Astrocyte (in vitro differentiated cells and primary cell): ENCODE measurements at regions not wholly inside any gene's neighbourhood (a gene's known extent, or its start where the extent isn't known, plus 50 kb on each side); places are given as distances from the start of the nearest gene placed in this dataset.

Experiments
- EZH2 ChIP-seq: IDR thresholded peaks from 2 replicates; pipeline ENCODE4 v1.6.1; 2012; ENCODE audit warnings: mild to moderate bottlenecking, low read length, inconsistent platforms; ENCODE audit not compliant: insufficient read depth
- TF ChIP-seq, protein P1 (sequence below): IDR thresholded peaks from 2 replicates; pipeline ENCODE4 v1.5.1; 2011; ENCODE audit warnings: low read depth, mild to moderate bottlenecking, inconsistent platforms, low read length, moderate library complexity; ENCODE audit not compliant: insufficient read depth

DNA sequence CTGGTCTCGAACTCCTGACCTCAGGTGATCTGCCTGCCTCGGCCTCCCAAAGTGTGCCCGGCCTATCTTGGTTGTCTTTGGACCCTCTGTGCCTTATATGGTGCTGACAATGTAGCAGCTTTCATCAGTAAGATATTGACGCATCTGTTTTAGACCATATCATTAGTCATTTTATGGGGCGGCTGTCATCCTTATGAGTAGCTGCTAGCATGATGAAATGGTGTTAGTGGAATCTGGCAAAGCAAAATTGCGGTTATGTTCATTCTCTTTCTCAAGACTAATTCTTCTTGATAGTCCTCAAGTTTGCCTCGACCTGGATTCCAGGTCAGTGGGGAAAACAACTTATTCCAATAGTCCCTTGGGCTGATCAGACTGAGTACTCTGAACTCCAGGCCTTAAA lies 199.9 kb downstream of the PRDM2 start:
- TF ChIP-seq, protein P1, sequence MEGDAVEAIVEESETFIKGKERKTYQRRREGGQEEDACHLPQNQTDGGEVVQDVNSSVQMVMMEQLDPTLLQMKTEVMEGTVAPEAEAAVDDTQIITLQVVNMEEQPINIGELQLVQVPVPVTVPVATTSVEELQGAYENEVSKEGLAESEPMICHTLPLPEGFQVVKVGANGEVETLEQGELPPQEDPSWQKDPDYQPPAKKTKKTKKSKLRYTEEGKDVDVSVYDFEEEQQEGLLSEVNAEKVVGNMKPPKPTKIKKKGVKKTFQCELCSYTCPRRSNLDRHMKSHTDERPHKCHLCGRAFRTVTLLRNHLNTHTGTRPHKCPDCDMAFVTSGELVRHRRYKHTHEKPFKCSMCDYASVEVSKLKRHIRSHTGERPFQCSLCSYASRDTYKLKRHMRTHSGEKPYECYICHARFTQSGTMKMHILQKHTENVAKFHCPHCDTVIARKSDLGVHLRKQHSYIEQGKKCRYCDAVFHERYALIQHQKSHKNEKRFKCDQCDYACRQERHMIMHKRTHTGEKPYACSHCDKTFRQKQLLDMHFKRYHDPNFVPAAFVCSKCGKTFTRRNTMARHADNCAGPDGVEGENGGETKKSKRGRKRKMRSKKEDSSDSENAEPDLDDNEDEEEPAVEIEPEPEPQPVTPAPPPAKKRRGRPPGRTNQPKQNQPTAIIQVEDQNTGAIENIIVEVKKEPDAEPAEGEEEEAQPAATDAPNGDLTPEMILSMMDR, result no peak
- no peak for TF ChIP-seq EZH2
